HL-60 (cell line): ENCODE measurements at regions not wholly inside any gene's neighbourhood (a gene's known extent, or its start where the extent isn't known, plus 50 kb on each side); places are given as distances from the start of the nearest gene placed in this dataset.

Source experiments
- DNase-seq, 2 experiments: peaks; one replicate each; pipeline ENCODE4 v3.0.0-alpha.2; 2010 to 2020; ENCODE audit warnings: low read depth in 1 of 2, low spot score in 1 of 2
- H3K27ac ChIP-seq: fragments of 250-450 bp; sonication (Bioruptor Pico); replicated peaks from 2 replicates; pipeline ENCODE4 v1.5.1; 2020; ENCODE audit warnings: mild to moderate bottlenecking, moderate library complexity
- H3K27me3 ChIP-seq: fragments of 250-450 bp; sonication (Bioruptor Pico); 2 replicates; pipeline ENCODE4 v1.5.1; 2021; ENCODE audit warnings: mild to moderate bottlenecking, moderate library complexity; ENCODE audit not compliant: insufficient read depth, poor library complexity, severe bottlenecking
- H3K4me3 ChIP-seq: replicated peaks from 2 replicates; pipeline ENCODE4 v1.5.1; 2011; ENCODE audit warnings: mild to moderate bottlenecking, control low read depth, low read length; ENCODE audit not compliant: insufficient read depth
- CTCF ChIP-seq: IDR thresholded peaks from one replicate; pipeline ENCODE4 v1.5.1; 2011; ENCODE audit warnings: low read length, control low read depth, inconsistent platforms; ENCODE audit not compliant: insufficient read depth
- GABPA ChIP-seq: IDR thresholded peaks from 2 replicates; pipeline ENCODE4 v1.6.1; 2012; ENCODE audit warnings: low read depth
- POLR2AphosphoS5 ChIP-seq: IDR thresholded peaks from 2 replicates; pipeline ENCODE4 v1.6.1; 2012; ENCODE audit warnings: low read depth
- REST ChIP-seq: IDR thresholded peaks from 2 replicates; pipeline ENCODE4 v1.6.1; 2012; ENCODE audit warnings: low read depth; ENCODE audit not compliant: insufficient replicate concordance
- SPI1 ChIP-seq: IDR thresholded peaks from 2 replicates; pipeline ENCODE4 v1.6.1; 2012; ENCODE audit warnings: low read depth, mild to moderate bottlenecking, borderline replicate concordance

- Histone ChIP-seq H3K27me3 (no peaks in the 10 kb centered on the region), H3K4me3 (no peak overlapping the region), H3K27ac (no peak overlapping the region)
- TF ChIP-seq CTCF (no peak), POLR2AphosphoS5 (no peak), REST (no peak), GABPA (no peak), SPI1 (no peak)
- no peak for DNase-seq
These were observed 458.7 kb upstream of the GCFC2 start for GRCh38 chr2:76169276-76170008.

DNA sequence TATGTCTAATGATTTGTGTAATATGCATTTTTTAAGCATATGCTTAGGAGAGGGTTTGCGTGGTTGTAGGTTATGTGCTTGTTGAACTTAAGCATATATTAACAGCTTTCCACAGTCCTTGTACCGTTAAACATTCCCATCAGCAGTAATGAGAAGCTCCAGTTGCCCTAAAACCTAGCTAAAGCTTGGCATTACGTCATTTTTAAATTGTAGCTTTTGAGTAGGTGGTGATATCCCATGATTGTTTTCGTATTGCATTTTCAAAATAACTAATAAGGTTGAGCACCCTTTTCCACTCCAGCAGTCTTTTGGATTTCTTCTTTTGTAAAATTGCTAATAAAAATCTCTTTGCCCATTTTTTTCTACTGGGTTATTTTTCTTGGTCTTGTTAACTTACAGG lies 453.1 kb upstream of the GCFC2 start:
- Histone ChIP-seq H3K27ac (no peak overlapping the region), H3K4me3 (no peak overlapping the region)
- DNase-seq: no peak

DNA sequence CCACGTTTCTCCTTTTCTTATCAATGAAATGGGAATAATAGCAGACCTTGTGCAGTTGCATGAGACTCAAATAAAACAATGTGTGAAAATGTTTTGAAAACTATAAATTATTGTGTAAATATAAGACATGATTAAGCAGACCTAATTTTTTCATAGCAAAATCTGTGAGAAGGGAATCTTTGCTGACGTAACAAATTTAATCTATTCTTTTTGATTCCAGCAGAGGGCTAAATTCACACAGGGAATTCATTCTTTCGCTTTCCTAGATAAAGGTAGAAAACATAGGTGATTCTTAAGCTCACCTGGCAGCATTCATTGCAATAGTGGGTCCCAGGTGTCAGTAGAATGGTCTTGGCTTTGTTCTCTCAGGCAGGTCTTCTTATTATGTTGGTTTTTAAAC lies 450.0 kb upstream of the GCFC2 start:
- DNase-seq: no peak
- no peak overlapping the region for H3K4me3 ChIP-seq
- no peak overlapping the region for H3K27ac ChIP-seq
- TF ChIP-seq POLR2AphosphoS5 (no peak), REST (no peak), CTCF (no peak), GABPA (no peak), SPI1 (no peak)
- no peaks in the 10 kb centered on the region for H3K27me3 ChIP-seq

More for the DNA sequence above, 453.1 kb upstream of the GCFC2 start:
- H3K27me3 ChIP-seq: no peaks in the 10 kb centered on the region
- TF ChIP-seq SPI1 (no peak), POLR2AphosphoS5 (no peak), GABPA (no peak), REST (no peak)
